NCI-H128 (cell line): ENCODE measurements at regions not wholly inside any gene's neighbourhood (a gene's known extent, or its start where the extent isn't known, plus 50 kb on each side); places are given as distances from the start of the nearest gene placed in this dataset.

Experiments used
- DNase-seq: peaks from one replicate; lab custom pipeline; 2025; ENCODE audit not compliant: unreplicated experiment; lab: John Stamatoyannopoulos, UW

DNA sequence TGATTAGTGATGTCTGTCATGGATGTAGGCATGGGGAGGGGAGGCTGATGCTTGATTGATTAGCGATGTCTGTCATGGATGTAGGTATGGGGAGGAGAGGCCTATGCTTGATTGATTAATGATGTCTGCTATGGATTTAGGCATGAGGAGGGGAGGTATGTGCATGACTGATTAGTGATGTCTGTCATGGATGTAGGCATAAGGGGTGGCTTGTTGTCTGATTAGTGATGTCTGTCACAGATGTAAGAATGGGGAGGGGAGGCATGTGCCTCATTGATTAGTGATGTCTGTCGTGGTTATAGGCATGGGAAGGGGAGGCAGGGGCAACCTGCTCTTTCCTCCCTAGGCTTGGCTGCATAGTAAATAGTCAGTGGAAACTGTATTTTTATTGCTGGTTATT lies 409.4 kb downstream of the HAPSTR1 start:
- no peak for DNase-seq

DNA sequence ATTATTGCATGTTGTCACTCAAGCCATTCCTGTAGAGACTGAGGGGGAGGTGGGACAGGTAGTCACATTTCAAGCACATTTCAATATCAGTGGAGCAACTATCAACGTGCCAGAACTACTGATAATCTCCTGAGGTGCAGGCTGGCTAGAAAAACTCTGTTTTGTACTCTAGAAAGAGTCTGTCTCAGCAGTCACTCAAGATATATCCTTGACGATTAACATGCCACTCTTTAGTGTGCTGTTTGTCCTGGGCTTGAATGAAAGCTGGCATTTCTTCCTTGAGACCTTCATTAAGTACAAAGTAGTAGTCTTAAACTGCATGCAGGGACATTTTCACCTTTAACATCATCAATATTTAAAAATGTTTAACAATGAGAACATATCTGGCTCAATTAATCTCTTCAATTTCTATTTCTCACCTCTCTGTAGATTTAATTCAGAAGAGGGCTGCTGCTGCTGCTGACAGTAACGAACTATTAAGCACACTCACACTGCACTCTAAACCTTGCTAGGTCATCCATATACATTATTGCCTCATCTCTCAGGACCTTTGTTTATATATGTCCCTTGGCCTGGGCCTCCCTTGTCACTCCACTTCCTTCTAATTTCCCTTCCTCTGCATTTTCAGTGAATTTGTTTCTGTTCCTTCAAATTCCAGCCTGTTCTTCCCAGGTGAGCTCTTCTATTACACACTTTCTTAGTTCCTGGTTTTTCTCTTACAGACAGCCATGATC lies 412.0 kb downstream of the HAPSTR1 start:
- no peak for DNase-seq

DNA sequence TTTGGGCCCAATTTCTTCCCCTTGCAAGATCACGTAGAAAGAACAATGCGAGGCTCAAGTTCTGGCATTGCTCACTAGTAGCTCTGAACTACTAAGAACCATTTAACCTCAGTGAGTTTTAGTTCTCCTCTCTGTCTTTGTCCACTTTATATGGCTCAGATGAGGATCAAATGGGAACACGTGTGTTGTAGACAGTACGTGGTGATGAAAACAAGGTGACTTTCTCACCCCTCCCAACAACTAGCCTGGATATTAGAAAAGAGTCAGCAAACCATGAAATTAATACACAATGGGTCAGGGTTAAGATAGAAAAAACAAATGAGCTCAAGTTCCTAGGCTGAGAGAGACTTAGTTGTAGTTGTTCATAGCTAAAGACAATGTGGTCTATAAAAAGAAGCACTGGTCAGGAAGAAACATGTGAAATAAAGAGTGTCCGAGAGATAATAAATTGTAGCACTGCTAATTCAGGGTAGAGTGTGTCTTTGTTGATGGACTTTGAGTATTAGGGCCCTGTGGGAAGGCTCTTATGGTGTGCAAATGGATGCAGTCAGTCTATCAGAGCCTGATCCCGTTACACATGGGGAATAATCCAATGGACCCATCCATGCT lies 417.0 kb downstream of the HAPSTR1 start:
- DNase-seq: no peak

DNA sequence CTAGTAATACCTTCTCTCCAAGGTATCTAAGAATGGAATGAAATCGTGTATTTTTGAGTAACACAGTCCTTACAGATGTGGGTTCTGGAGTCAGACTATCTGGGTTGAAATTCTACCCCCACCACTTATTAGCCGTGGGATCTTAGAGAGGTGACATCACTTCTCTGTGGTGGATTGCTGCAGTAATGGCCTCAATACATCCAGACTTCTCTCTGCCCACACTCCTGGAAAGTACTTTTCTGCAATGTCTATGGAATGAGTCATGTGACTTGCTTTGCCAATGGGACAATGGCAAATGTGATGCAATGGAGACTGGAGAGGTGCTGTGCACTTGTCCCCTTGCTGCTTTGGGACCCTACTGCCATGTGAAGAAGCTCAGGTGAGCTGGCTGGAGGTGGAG lies 418.2 kb downstream of the HAPSTR1 start:
- DNase-seq: no peak

DNA sequence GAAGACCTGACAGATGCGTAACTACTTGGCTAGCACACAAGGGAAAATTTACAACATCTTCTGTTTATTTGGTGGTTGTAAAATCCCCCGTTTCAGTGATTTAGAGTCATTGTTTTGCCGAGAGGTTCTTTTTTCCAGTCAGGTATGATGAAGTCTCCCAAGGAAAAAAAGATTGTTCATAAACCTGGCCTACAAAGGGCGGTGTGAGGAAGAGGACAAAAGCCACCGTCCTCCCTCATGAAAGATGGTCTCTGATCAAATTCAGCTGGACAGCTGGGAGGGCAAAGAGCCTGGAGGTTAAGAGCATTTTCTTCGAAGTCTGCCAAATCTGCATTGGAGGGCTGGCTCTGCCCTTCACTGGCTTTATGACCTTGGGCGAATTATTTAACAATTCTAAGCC lies 419.9 kb downstream of the HAPSTR1 start:
- no peak for DNase-seq

DNA sequence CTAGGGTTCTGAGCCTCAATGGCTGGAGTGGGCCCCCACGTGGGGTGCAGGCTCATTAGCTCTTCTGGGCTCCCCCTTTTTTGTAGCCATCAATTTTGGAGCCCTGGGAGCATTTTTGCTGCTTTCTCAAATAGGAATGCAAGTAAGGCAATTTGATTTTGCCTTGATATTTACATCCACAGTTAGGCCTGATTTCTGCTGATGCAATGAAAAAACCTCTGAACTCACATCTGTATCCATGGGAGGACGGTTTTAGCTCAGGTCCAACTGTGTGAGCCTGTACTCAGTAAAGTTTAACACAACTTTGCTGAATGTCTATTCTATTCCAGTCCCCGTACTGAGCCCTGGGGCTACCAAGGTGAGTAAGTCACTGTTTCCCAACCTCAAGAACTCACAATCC lies 425.0 kb downstream of the HAPSTR1 start:
- no peak for DNase-seq

DNA sequence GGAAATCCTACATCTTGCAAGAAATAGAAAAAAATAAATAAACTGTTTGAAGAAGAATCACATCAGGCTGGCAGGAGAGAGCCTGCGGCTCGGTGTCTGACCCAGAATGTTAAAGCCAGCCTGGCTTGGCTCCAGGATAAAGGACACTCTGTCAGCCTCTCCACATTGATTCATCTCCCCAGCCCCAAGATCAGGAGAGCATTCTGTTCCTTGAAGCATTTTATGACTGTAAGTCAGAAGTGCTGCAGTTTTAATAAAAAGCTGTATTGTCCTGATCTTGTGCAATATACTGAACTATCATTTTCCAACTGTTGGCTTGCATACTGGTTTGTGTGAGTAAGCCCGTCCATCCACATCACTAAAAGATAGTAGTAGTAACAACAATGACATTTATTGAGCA lies 426.6 kb downstream of the HAPSTR1 start:
- no peak for DNase-seq

DNA sequence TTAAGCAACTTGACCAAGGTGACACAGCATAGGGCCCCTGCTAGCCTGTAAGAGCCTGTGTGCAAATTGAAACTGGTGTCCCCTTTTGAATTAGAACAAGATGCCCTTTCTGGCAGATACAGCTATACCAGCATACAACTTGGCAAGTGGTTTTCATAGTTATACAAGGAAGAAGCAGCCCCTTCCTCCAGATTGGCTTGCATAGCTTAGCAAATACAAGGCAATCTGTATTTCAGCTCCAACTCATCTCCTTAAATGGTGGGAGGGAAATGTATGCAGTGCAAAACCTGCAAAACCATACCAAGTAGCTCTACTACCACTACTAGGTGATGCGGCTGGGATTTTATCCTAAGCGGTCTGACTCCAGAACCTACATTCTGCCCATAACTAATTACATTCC lies 427.1 kb downstream of the HAPSTR1 start:
- no peak for DNase-seq

DNA sequence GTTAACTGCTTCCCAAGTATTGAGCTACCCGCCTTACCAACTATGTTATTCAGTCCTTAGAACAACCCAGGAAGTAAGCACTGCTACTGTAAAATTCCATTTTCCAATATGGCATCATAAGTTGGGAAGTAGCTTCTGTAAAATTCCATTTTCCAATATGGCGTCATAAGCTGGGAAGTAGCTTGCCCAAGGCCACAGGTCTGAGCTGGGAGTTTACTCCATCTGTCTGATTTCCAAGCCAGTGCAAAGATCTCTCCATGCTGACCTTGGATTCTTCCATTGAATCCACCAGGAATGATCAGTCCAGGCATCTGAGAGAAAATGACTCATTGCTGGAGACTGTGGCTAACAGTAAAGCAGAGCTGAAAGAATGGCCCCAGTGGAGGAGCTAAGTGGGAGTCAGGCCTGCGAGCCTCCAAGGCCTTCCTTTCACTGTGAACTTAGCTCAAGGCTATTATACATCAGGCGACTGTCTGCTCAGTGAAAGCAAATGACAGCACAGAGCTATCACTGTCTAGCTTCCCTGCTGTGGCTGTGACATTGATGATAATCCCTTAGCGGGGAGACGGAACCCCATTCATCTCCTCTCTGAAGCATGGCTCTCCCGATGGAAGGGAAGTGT lies 430.4 kb downstream of the HAPSTR1 start:
- no peak for DNase-seq

DNA sequence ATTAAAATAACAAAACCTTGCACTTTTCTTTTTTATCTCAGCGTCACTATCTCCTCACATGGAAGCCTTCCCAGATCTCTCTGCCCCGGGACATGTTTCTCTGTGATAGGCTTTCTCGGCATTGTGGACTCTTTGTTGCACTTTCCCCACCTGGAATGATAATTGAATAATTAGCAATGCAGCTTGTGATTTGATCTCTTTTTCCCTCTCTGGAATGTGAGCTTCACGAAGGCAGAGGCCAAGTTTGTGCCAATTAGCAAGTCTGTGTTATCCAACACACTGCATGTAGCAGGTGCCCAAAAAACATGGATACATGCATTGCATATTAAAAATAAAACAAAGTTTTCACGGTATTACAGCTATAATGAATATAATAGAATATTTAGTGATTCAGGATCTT lies 431.2 kb downstream of the HAPSTR1 start:
- no peak for DNase-seq

DNA sequence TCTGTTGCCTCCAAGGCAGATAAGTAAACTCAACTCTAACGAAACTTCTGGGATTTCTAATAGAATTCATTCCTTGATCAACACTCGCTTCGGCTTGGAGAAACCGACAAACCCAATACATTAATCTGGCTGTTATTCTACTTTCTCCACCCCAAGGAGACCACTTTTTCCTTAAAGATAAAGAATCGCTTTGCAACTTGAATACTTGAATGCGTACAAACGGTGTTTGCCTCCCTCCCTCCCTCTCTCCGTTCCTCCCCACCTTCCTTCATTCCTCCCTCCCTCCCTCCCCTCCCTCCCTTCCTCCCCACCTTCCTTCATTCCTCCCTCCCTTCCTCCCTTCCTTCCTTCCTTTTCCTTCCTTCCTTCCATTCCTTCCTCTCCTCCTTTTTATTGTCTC lies 432.6 kb downstream of the HAPSTR1 start:
- no peak for DNase-seq

DNA sequence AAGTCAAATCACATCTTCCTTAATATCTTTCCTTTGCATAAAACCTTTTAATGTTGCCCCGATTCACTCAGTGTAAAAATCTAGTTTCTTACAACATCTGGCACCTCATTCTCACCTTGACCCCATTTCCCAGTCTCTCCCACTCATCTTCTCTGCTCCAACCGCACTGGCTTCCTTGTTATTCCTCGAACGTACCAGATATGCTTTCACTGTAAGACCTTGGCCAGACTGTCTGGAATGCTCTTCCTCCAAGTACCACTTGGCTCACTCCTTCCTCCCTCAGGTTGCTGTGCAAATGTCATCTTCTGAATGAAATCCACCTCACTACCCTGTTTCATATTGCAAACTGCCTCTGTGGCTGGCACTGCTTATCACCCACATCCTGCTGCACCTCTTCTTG lies 433.6 kb downstream of the HAPSTR1 start:
- DNase-seq: no peak

DNA sequence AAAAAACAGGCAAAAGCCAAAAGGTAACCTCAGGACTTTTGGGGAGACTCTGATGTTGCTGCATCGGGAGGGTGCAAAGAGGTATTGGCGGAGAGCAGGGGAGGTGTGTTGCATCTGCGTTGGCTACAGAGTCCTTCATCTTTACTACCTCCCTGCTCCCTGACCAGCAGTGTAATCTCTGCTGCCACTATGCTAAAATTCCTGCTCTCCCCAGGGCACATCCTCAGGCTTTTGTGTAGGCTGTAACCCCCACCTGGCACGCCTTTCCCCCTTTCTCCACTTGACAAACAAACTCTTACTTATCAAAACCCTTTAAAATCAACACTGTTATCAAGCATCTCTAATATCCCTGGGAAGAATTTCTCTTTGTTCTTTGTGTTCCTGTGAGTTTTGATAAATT lies 435.3 kb downstream of the HAPSTR1 start:
- no peak for DNase-seq

DNA sequence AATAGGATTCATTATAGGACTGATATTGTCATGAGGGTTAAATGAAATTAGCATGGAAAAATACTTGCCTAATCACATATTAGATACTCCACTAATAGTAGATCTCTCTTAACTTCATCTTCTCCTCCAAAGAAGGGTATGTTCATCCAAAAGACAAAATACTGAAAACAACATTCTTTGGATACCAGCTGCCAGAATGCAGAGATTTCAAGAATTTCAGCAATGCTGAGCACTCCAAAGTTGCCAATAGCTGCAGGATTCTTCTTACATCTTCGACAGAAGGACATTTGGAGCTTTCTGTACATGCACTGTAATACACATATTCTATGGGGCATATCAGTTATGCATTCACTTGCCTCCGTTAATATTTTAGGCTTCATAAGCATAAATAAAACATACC lies 436.5 kb downstream of the HAPSTR1 start:
- no peak for DNase-seq

DNA sequence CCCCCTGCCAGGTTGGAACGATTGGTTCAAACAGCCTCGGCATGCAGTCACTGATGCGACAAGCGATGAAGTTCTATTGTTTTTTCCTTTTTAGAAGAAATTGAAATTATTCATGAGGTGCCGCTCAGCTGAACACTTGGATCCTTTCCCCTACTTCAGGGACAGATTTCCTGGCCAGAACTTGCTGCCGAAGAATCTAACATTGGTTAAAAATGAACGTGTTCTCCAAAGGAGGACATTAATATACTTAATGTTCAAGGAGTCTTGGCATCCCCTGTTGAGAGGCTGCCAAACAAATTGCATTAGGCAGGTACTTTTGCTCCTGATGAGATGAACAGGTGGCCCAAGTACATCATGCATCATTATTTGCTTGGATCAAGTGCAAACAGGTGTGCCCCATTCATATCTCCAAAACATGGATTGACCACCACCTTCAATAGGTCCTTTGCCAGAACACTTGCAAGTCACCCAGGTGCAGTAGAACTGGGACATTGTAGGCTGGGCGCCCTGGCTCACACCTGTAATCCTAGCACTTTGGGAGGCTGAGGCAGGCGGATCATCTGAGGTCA lies 437.2 kb downstream of the HAPSTR1 start:
- DNase-seq: no peak

DNA sequence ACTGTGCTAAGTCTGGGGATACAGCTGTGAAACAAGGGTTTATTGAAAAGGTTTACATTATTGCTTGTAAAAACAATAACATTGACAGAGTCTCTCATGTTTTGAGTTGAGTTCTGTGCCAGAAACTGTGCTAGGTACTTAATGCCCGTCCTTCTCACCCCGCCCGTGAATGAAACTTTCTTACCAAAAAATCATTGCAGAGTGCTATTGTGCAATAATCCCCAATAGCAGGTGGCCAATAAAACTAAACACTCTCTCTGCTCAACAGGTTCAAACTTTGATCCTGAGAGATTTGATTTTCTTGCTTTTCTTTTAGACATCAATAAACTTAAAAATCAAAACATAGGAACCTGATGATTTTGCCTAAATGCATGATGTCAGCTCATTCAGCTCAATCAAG lies 441.6 kb downstream of the HAPSTR1 start:
- DNase-seq: no peak

DNA sequence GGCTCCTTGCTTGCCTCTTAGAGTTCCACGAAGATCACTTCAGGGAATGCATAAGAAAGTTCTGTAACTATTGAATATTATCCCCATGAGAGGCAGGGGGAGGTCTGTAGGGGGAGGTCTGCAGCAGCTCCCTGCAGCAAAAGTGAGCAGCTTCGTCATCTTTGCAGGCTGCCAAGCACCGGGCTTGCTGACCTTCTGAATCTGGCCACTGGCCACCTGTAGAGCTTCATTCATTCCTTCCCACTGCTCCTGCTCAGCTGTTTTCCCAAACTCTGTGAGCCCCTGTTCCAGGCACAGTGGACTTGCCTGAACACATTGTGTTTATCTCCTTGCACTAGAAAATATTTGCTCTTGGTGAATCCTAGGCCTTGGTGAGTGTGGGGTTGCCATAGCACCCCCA lies 443.3 kb downstream of the HAPSTR1 start:
- no peak for DNase-seq

DNA sequence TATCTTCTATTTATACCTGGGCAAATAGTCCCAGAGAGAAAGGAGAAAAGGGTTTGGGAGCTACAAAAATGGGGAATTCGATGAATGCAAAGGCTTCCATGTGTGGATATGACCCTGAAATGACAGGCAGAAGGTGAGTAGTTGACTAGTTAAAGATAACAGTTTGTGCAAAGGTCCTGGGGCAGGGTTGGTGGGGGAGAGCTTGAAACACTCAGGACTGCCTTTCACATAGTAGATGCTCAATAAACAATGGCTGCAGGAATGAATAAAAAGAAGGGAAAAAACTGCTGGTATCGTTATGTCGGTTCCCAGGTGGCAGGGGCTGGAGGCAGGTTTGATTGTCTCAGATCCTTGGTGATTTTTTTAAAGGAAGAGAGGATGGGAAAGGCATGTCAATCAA lies 445.5 kb downstream of the HAPSTR1 start:
- no peak for DNase-seq

DNA sequence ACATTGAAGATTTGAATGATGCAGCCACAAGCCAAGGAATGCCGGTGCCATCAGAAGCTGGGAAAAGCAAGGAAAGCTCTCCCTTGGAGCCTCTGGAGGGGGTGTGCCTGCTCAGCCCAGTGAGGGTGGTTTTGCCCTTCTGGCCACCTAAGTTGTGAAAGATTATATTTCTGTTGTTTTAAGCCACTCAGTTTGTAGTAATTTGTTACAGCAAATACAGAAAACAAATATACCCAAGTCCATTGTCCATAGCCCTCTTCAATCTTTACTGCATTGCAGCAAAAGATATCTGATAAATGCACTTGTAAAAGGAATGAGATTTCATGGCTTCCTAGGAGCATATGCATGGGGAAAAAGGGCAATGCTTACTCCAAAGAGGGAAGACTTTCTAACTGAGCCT lies 447.9 kb downstream of the HAPSTR1 start:
- DNase-seq: no peak

DNA sequence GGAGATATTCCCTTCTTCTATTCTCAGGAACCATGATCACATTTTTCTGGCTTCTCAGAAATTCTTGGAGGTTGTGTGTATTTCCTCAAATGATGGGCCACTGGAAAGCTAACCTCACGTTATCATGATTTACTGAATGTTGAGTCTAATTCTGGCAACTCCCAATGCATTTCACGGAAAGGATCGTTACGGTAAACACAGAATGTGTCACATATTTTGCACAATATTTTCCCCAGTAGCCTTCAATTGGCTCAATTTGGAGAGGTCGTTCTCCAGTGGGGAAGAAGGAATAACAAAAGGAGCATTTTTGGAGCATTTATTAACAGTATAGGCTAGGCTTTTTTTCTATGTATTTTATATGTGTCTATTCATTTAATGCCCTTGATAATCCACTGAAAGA lies 450.3 kb downstream of the HAPSTR1 start:
- DNase-seq: no peak

DNA sequence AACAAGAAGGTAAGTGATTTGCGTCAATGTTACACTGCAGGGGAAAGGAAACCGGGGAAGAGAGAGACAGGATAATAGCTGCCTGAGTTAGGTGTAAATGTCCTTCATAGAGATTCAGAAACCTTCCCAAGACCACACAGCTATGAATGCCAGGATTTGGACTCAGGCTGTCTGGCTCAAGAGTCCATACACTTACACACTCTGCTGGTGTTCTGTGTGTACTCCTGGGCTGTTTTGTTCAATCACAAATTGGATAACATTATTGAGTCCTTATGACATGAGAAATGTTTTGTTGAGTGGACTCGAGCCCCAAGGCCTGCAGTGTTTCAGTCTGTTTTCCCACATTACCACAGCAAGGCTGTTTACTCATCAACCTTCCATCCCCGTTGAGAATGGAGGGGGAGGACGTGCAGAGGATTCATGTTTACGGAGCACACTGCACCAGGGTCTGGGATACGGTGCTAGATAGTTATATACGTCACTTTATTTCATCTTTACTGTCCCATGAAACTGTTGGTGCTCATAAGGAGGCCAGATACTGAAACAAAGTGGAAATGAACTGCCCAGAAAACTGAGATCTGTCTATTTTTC lies 450.8 kb downstream of the HAPSTR1 start:
- no peak for DNase-seq
